ENCODE measurements at regions not wholly inside any gene's neighbourhood (a gene's known extent, or its start where the extent isn't known, plus 50 kb on each side); places are given as distances from the start of the nearest gene placed in this dataset.

GRCh38 chr10:62996925-62997324, 136.2 kb upstream of the NRBF2 start:
- TF ChIP-seq CTCF (IDR thresholded peaks at IDR 0.05) (no peak), POLR2A (IDR thresholded peaks at IDR 0.05) (no peak)
